ENCODE measurements at regions not wholly inside any gene's neighbourhood (a gene's known extent, or its start where the extent isn't known, plus 50 kb on each side); places are given as distances from the start of the nearest gene placed in this dataset.

DNA sequence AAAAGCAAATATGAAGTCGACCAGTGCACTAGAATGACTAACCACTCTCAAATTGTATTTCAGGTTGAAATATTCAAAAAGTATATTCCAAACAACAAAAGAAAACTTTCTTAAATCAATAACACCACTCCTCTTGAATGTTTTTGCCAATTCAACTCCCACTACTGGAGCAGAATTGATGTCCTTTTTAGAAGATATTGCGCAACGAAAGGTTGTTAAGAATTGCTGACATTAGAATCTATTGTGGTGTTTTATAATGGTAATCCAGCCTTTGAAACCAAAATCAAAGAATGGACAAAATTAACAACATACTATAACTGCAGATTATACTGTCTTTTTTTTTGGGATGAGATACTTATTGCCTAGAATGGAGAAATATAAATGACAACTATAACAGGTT lies 331.3 kb downstream of the GRXCR1 start:
- TF ChIP-seq FOXK2 (IDR thresholded peaks at IDR 0.05) = no peak
- no peak for TF ChIP-seq CTBP1 (IDR thresholded peaks at IDR 0.05; ENCODE audit: borderline replicate concordance)
- TF ChIP-seq LEF1 (IDR thresholded peaks at IDR 0.05; ENCODE audit: borderline replicate concordance) = no peak
- TF ChIP-seq SUZ12 (IDR thresholded peaks at IDR 0.05) = no peak
- no peak for TF ChIP-seq FOXA1 (IDR thresholded peaks at IDR 0.05)
- TF ChIP-seq ARNT (IDR thresholded peaks at IDR 0.05) = no peak
- TF ChIP-seq ZNF384 (IDR thresholded peaks at IDR 0.05) = no peak
- no peak for TF ChIP-seq ELF4 (IDR thresholded peaks at IDR 0.05)
- TF ChIP-seq SP1 (IDR thresholded peaks at IDR 0.05) = no peak
- TF ChIP-seq FOXM1 (IDR thresholded peaks at IDR 0.05; ENCODE audit: borderline replicate concordance) = no peak

Measured in HEK293T (cell line).